AG04449 (cell line): ENCODE measurements at regions not wholly inside any gene's neighbourhood (a gene's known extent, or its start where the extent isn't known, plus 50 kb on each side); places are given as distances from the start of the nearest gene placed in this dataset.

Experiments
- CTCF ChIA-PET: fragments of 350-600 bp; formaldehyde crosslinking; extraction: SDS; loops from one replicate; lab custom pipeline; 2021; ENCODE audit warnings: antibody characterized with exemption; lab: Yijun Ruan, JAX
- POLR2A ChIA-PET: fragments of 400-600, 350-600 bp; formaldehyde crosslinking; extraction: SDS; loops from one replicate; lab custom pipeline; 2020; ENCODE audit warnings: antibody characterized with exemption, inconsistent platforms; lab: Yijun Ruan, JAX
- DNase-seq: peaks from one replicate; pipeline ENCODE4 v3.0.0-alpha.2; 2010; ENCODE audit warnings: low read depth, low spot score
- H3K4me3 ChIP-seq: 2 replicates; pipeline ENCODE4 v1.5.1; 2011; ENCODE audit warnings: low read depth, mild to moderate bottlenecking, control low read depth, low read length
- CTCF ChIP-seq: IDR thresholded peaks from one replicate; pipeline ENCODE4 v1.5.1; 2011; ENCODE audit warnings: mild to moderate bottlenecking, moderate library complexity, low read length, control low read depth, inconsistent platforms; ENCODE audit not compliant: insufficient read depth; ENCODE audit errors: missing control alignments

- no peak overlapping the region for H3K4me3 ChIP-seq
- TF ChIP-seq CTCF, result no peak
- ChIA-PET CTCF (no interaction called here), POLR2A (no interaction called here)
- no peak for DNase-seq
Measured at GRCh38 chr5:8598996-8599395, 730.0 kb downstream of the MTRR start.

GRCh38 chr5:8600843-8601242, 731.9 kb downstream of the MTRR start:
- no peak overlapping the region for H3K4me3 ChIP-seq
- CTCF ChIA-PET, result no interaction called here
- no peak for TF ChIP-seq CTCF
- POLR2A ChIA-PET, result no interaction called here
- DNase-seq, result no peak

GRCh38 chr5:8601831-8602354, 732.9 kb downstream of the MTRR start:
- POLR2A ChIA-PET, result interaction anchor here (0.6 kb wide), 1 partner anchor 26 kb away, joined by 4 read pairs; no protein-coding TSS in a partner anchor
- DNase-seq, result no peak

GRCh38 chr5:8606231-8606630, 737.3 kb downstream of the MTRR start:
- TF ChIP-seq CTCF, result no peak
- DNase-seq, result no peak
- ChIA-PET CTCF (no interaction called here), POLR2A (no interaction called here)
- no peak overlapping the region for H3K4me3 ChIP-seq

More at GRCh38 chr5:8601831-8602354, 732.9 kb downstream of the MTRR start:
- TF ChIP-seq CTCF, result no peak
- no peak overlapping the region for H3K4me3 ChIP-seq
- CTCF ChIA-PET, result no interaction called here

- no peak overlapping the region for H3K4me3 ChIP-seq
- DNase-seq, result no peak
- CTCF ChIA-PET, result no interaction called here
- POLR2A ChIA-PET, result no interaction called here
- no peak for TF ChIP-seq CTCF
Measured at GRCh38 chr5:8611067-8611466, 742.1 kb downstream of the MTRR start.

- TF ChIP-seq CTCF, result no peak
- H3K4me3 ChIP-seq, result no peak overlapping the region
- ChIA-PET POLR2A (no interaction called here), CTCF (no interaction called here)
- no peak for DNase-seq
Measured at GRCh38 chr5:8613078-8613685, 744.2 kb downstream of the MTRR start.
